HL-60 (cell line): ENCODE measurements at regions not wholly inside any gene's neighbourhood (a gene's known extent, or its start where the extent isn't known, plus 50 kb on each side); places are given as distances from the start of the nearest gene placed in this dataset.

Experiments
- CTCF ChIP-seq: IDR thresholded peaks from one replicate; pipeline ENCODE4 v1.5.1; 2011; ENCODE audit warnings: low read length, control low read depth, inconsistent platforms; ENCODE audit not compliant: insufficient read depth
- POLR2AphosphoS5 ChIP-seq: IDR thresholded peaks from 2 replicates; pipeline ENCODE4 v1.6.1; 2012; ENCODE audit warnings: low read depth

GRCh38 chr5:2106721-2107120, 224.0 kb upstream of the IRX4 start:
- no peak for TF ChIP-seq CTCF
- no peak for TF ChIP-seq POLR2AphosphoS5
